H1 (cell line): ENCODE measurements at regions not wholly inside any gene's neighbourhood (a gene's known extent, or its start where the extent isn't known, plus 50 kb on each side); places are given as distances from the start of the nearest gene placed in this dataset.

Experiments
- BCL11A ChIP-seq, 2 experiments: IDR thresholded peaks; one replicate each; pipeline ENCODE4 v1.6.1; 2011; ENCODE audit warnings: low read depth in 2 of 2, low read length in 2 of 2, mild to moderate bottlenecking in 2 of 2
- CHD2 ChIP-seq: IDR thresholded peaks from 2 replicates; pipeline ENCODE4 v1.6.1; 2012; ENCODE audit warnings: low read length, improper control_type of control experiment
- CHD7 ChIP-seq: fragments of 300-600 bp; sonication (generic); IDR thresholded peaks from 2 replicates; pipeline ENCODE4 v1.7.1; 2012; ENCODE audit warnings: low read length, moderate library complexity, mild to moderate bottlenecking, inconsistent platforms; ENCODE audit not compliant: insufficient replicate concordance
- EP300 ChIP-seq, 2 experiments: IDR thresholded peaks; 1 replicate in 1 of 2; 2 replicates in 1 of 2; pipeline ENCODE4 v1.6.1; 2011 to 2012; ENCODE audit warnings: low read depth in 2 of 2, low read length in 2 of 2, mild to moderate bottlenecking in 2 of 2, borderline replicate concordance in 1 of 2, inconsistent platforms in 1 of 2, moderate library complexity in 1 of 2
- KDM4A ChIP-seq: IDR thresholded peaks from one replicate; pipeline ENCODE4 v1.7.1; 2012; ENCODE audit warnings: low read depth, mild to moderate bottlenecking, moderate library complexity, low read length, inconsistent platforms; ENCODE audit not compliant: severe bottlenecking
- MAFK ChIP-seq: IDR thresholded peaks from 2 replicates; pipeline ENCODE4 v1.6.1; 2012; ENCODE audit warnings: low read depth, mild to moderate bottlenecking, improper control_type of control experiment, low read length
- NRF1 ChIP-seq: IDR thresholded peaks from 2 replicates; pipeline ENCODE4 v1.6.1; 2011; ENCODE audit warnings: mild to moderate bottlenecking, low read depth, low read length, improper control_type of control experiment
- SIN3A ChIP-seq, 2 experiments: IDR thresholded peaks in 1 of 2; conservative IDR thresholded peaks in 1 of 2; 2 replicates each; pipeline ENCODE4 v1.6.1; 2011 to 2012; ENCODE audit warnings: low read length in 2 of 2, improper control_type of control experiment in 1 of 2, low read depth in 1 of 2, mild to moderate bottlenecking in 1 of 2
- SP1 ChIP-seq: IDR thresholded peaks from 2 replicates; pipeline ENCODE4 v1.6.1; 2011; ENCODE audit warnings: low read depth, low read length
- SP4 ChIP-seq: IDR thresholded peaks from 2 replicates; pipeline ENCODE4 v1.6.1; 2012; ENCODE audit warnings: low read length, inconsistent platforms
- SUZ12 ChIP-seq: fragments of 200-600 bp; sonication (generic); IDR thresholded peaks from 2 replicates; pipeline ENCODE4 v1.6.1; 2012; ENCODE audit warnings: mild to moderate bottlenecking, inconsistent platforms, low read length, moderate library complexity, mixed read lengths

GRCh38 chr1:189673217-189673616 lies 804.4 kb downstream of the BRINP3 start (continued):
- no peak for TF ChIP-seq CHD7
- TF ChIP-seq BCL11A (IDR thresholded peaks at IDR 0.05; ENCODE audit: low read depth in 2 of 2, low read length in 2 of 2), result no peak
- TF ChIP-seq CHD2, result no peak
- no peak for TF ChIP-seq EP300 (IDR thresholded peaks at IDR 0.05; ENCODE audit: borderline replicate concordance in 1 of 2, low read depth in 2 of 2, low read length in 2 of 2)
- no peak for TF ChIP-seq SIN3A (conservative IDR thresholded peaks at IDR 0.05 in 1 of 2, IDR thresholded peaks at IDR 0.05 in 1 of 2; ENCODE audit: low read depth in 1 of 2, low read length in 2 of 2)
- no peak for TF ChIP-seq KDM4A
- no peak for TF ChIP-seq SUZ12
- no peak for TF ChIP-seq NRF1
- TF ChIP-seq SP1, result no peak
- no peak for TF ChIP-seq SP4
- TF ChIP-seq MAFK, result no peak
- TF ChIP-seq, all 59 proteins: peak for 0
